ENCODE measurements at regions not wholly inside any gene's neighbourhood (a gene's known extent, or its start where the extent isn't known, plus 50 kb on each side); places are given as distances from the start of the nearest gene placed in this dataset.

- TF ChIP-seq, protein P1, sequence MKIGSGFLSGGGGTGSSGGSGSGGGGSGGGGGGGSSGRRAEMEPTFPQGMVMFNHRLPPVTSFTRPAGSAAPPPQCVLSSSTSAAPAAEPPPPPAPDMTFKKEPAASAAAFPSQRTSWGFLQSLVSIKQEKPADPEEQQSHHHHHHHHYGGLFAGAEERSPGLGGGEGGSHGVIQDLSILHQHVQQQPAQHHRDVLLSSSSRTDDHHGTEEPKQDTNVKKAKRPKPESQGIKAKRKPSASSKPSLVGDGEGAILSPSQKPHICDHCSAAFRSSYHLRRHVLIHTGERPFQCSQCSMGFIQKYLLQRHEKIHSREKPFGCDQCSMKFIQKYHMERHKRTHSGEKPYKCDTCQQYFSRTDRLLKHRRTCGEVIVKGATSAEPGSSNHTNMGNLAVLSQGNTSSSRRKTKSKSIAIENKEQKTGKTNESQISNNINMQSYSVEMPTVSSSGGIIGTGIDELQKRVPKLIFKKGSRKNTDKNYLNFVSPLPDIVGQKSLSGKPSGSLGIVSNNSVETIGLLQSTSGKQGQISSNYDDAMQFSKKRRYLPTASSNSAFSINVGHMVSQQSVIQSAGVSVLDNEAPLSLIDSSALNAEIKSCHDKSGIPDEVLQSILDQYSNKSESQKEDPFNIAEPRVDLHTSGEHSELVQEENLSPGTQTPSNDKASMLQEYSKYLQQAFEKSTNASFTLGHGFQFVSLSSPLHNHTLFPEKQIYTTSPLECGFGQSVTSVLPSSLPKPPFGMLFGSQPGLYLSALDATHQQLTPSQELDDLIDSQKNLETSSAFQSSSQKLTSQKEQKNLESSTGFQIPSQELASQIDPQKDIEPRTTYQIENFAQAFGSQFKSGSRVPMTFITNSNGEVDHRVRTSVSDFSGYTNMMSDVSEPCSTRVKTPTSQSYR (CRISPR knock-in tag; IDR thresholded peaks at IDR 0.05) = no peak
- TF ChIP-seq USF2 (CRISPR knock-in tag; IDR thresholded peaks at IDR 0.05) = no peak
Observed at GRCh38 chr9:106528158-106528557, 334.8 kb upstream of the ZNF462 start (continued).

GRCh38 chr9:106529616-106530015 is 333.4 kb upstream of the ZNF462 start:
- Mint-ChIP-seq H3K4me3 (no peak overlapping the region), H3K9me3 (no peaks in the 10 kb centered on the region), H3K4me1 (0 out of 2 replicates have a peak, but pooled peaks cover 2% of the 10 kb centered on the region), H3K27ac (no peak overlapping the region), H3K36me3 (no peaks in the 10 kb centered on the region), H3K27me3 (ENCODE audit: low read depth) (no peaks in the 10 kb centered on the region)
- CTCF ChIA-PET = no interaction called here
- DNase-seq (ENCODE audit: low spot score) (no peak), ATAC-seq (no peak)
- POLR2A ChIA-PET = no interaction called here
- TF ChIP-seq ESRRA (CRISPR knock-in tag; IDR thresholded peaks at IDR 0.05; ENCODE audit: borderline replicate concordance) = no peak

GRCh38 chr9:106531491-106531890 is 331.5 kb upstream of the ZNF462 start:
- Mint-ChIP-seq H3K9me3 (no peaks in the 10 kb centered on the region), H3K36me3 (no peaks in the 10 kb centered on the region), H3K27me3 (ENCODE audit: low read depth) (no peaks in the 10 kb centered on the region), H3K4me1 (peaks cover 6% of the 10 kb centered on the region), H3K27ac (no peak overlapping the region), H3K4me3 (no peak overlapping the region)
- DNase-seq (ENCODE audit: low spot score) (no peak), ATAC-seq (no peak)
- POLR2A ChIA-PET = no interaction called here
- CTCF ChIA-PET = no interaction called here
- TF ChIP-seq AR (CRISPR knock-in tag; IDR thresholded peaks at IDR 0.05) = no peak

DNA sequence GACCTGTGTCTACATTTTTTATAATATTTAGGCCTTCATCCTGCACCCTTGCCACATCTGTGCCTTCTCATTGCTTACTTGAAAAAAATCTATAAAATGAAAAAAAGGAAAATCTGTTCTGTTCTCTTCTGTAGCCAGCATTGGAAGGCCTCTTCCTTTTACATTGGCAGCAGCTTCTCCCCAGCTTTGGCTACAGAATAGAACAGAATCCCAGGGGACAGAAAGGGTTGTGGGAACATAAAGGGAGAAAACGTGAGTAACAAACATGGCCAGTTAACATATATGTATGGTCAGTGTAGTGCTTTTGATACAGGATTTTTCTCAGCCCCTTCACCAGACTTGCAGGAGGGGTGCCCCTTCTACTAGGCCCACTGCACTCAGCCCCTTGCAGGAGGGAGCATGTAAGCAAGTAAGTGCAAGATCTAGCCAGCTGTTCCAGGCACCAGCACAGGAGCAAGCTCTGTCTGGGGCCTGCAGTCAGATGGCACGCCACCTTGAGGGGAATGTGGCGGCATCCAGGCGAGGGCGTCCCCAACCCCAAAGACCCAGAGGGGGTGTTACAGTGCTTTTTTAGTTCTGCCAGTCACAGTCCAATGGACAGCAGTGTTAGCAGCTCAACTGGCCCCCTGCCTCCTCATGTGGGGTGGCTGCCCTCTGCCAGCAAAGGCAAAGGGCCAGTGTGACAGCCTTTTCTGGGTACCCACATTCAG is 330.5 kb upstream of the ZNF462 start:
- H3K27me3 Mint-ChIP-seq (ENCODE audit: low read depth) = no peaks in the 10 kb centered on the region
- no peak overlapping the region for H3K27ac Mint-ChIP-seq
- ATAC-seq (peak; percentile 71), DNase-seq (ENCODE audit: low spot score) (peak; percentile 13)
- ChIA-PET CTCF (interaction anchor here (1.0 kb wide), 1 partner anchor 246 kb away, joined by 3 read pairs; no protein-coding TSS in a partner anchor), POLR2A (no interaction called here)
- no peaks in the 10 kb centered on the region for H3K36me3 Mint-ChIP-seq
- peaks cover 6% of the 10 kb centered on the region for H3K4me1 Mint-ChIP-seq
- no peak for TF ChIP-seq ZBTB21 (CRISPR knock-in tag; IDR thresholded peaks at IDR 0.05; ENCODE audit: borderline replicate concordance)
- no peak for TF ChIP-seq GRHL2 (CRISPR knock-in tag; IDR thresholded peaks at IDR 0.05; ENCODE audit: insufficient replicate concordance, severe bottlenecking)
- TF ChIP-seq MYBL2 (CRISPR knock-in tag; IDR thresholded peaks at IDR 0.05) = no peak
- no peak for TF ChIP-seq NFE2L1 (CRISPR knock-in tag; IDR thresholded peaks at IDR 0.05)
- no peak for TF ChIP-seq HMGA2 (CRISPR knock-in tag; IDR thresholded peaks at IDR 0.05)
- TF ChIP-seq NR1H2 (CRISPR knock-in tag; IDR thresholded peaks at IDR 0.05) = no peak
- no peak for TF ChIP-seq CREM (CRISPR knock-in tag; IDR thresholded peaks at IDR 0.05)
- no peaks in the 10 kb centered on the region for H3K9me3 Mint-ChIP-seq
- H3K4me3 Mint-ChIP-seq = no peak overlapping the region

All from WTC11 (cell line).